Body of pancreas (tissue), 4 donors: ENCODE measurements at regions not wholly inside any gene's neighbourhood (a gene's known extent, or its start where the extent isn't known, plus 50 kb on each side); places are given as distances from the start of the nearest gene placed in this dataset.

Experiments
- ATAC-seq: fragments of 150-250 bp; one replicate; pipeline ENCODE4 v1.9.1; 2016
- DNase-seq, 4 donors: peaks; one replicate each; pipeline ENCODE4 v3.0.0-alpha.2; 2019
- H3K27ac ChIP-seq, 4 donors: fragments of 200-600 bp; sonication (generic); 1 replicate in 3 of 4; 2 replicates in 1 of 4; pipeline versions ENCODE4 v1.5.1 to v1.6.1; 2016 to 2019; ENCODE audit warnings: mild to moderate bottlenecking in 1 of 4, mixed read lengths in 1 of 4, moderate library complexity in 1 of 4
- H3K27me3 ChIP-seq, 2 donors: fragments of 200-600 bp; sonication (generic); one replicate each; pipeline ENCODE4 v1.6.0; 2016; ENCODE audit warnings: mild to moderate bottlenecking in 1 of 2
- H3K36me3 ChIP-seq, 2 donors: fragments of 200-600 bp; sonication (generic); replicated peaks in 1 of 2; 2 replicates each; pipeline ENCODE4 v1.5.1; 2016; ENCODE audit warnings: low read depth in 2 of 2; ENCODE audit not compliant: insufficient read depth in 1 of 2
- H3K4me1 ChIP-seq: fragments of 200-600 bp; sonication (generic); one replicate; pipeline ENCODE4 v1.6.0; 2016
- H3K4me3 ChIP-seq, 2 donors: fragments of 200-600 bp; sonication (generic); 1 replicate in 1 of 2; 2 replicates in 1 of 2; pipeline ENCODE4 v1.5.1; 2016 to 2019
- H3K9me3 ChIP-seq, 3 donors: fragments of 200-600 bp; sonication (generic); 1 replicate in 2 of 3; 2 replicates in 1 of 3; pipeline ENCODE4 v1.5.1; 2016
- CTCF ChIP-seq, 7 experiments: fragments of 450-650 bp in 4 of 7; fragments of 200-600 bp in 3 of 7; sonication (generic) in 3 of 7; IDR thresholded peaks; one replicate each; pipeline ENCODE4 v1.5.1; 2016 to 2019; ENCODE audit warnings: antibody characterized with exemption in 7 of 7
- POLR2A ChIP-seq, 3 donors: fragments of 450-650 bp; IDR thresholded peaks; one replicate each; pipeline ENCODE4 v1.6.1; 2016; ENCODE audit warnings: antibody characterized with exemption in 3 of 3, mild to moderate bottlenecking in 2 of 3
- WGBS, 2 donors: methylation state at CpG; one replicate each; pipeline ENCODE4 v1.1.5; 2017; 5-methylcytosine and 5-hydroxymethylcytosine counted together
- intact Hi-C: fragments of 100-400 bp; cut with DNase I; formaldehyde crosslinking; loops from one replicate; pipeline ENCODE4 v1.15.1; 2023

DNA sequence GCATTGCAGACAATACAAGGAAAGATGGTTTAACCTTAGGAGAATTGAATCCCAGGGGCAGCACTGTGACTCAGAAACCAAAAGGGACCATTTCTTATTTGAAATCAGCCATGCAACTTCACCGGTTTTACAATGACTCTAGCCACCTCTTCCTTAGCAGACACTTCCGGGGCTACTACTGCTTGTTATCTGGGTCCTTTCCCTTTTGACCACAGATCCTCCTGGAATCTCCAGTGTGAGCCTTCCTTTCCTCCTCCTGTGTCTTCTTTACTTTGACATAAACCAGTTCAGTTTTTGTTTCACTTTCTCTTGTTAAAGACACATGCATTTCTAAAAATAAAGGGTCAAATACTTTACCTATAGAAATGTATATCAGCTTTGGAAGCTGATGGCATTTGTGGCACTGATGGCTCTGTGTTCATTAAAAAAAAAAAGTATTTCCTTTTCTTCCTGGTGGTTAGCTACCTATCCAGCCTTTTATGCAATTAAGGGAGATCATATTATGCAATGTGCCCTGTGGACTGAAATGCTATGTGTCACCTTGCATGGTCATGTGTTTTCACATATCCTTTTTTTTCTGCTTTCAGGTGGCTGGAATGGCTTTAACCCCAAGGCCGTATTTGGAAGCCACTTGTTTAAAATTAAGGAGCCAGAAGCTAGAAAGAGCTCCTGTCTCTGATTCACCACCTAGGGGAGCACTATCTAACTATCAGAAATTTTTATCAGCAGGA is 296.2 kb downstream of the CHL1 start:
- no peaks in the 10 kb centered on the region for H3K4me1 ChIP-seq
- no peaks in the 10 kb centered on the region for H3K27me3 ChIP-seq
- intact Hi-C loops, result no loop called here
- H3K4me3 ChIP-seq, result no peak overlapping the region
- no peaks in the 10 kb centered on the region for H3K9me3 ChIP-seq
- no peak overlapping the region for H3K27ac ChIP-seq
- H3K36me3 ChIP-seq, result no peaks in the 10 kb centered on the region
- no peak for DNase-seq
- TF ChIP-seq CTCF (IDR thresholded peaks at IDR 0.05) (no peak), POLR2A (IDR thresholded peaks at IDR 0.05) (no peak)
- no peak for ATAC-seq
- WGBS, 2 donors, result 30 to 44% methylated on average over 3 of the region's 3 CpGs

DNA sequence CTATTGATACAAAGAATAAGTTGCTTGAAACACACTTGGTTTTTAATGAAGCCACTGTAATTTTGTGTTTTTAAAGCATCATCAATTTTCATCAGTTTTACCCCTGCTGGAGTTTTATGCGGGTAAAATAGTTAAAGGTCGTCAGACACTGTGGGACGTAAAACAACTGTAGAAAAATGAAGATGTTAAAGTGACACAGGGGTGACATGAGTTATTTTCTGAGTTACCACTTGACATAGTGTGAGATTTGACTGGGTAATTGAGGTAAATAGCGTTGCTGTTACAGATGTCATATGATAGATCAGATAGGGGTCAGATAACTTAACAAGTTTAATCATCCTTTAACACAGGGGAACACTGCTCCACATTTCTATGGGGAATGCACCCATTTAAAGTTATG is 297.6 kb downstream of the CHL1 start:
- Histone ChIP-seq H3K27ac (no peak overlapping the region), H3K4me1 (no peaks in the 10 kb centered on the region), H3K36me3 (no peaks in the 10 kb centered on the region), H3K27me3 (no peaks in the 10 kb centered on the region), H3K4me3 (no peak overlapping the region), H3K9me3 (no peaks in the 10 kb centered on the region)
- no peak for ATAC-seq
- DNase-seq, result no peak
- WGBS, 2 donors, result 67 to 78% methylated on average over 4 of the region's 4 CpGs
- TF ChIP-seq POLR2A (IDR thresholded peaks at IDR 0.05), result no peak
- no peak for TF ChIP-seq CTCF (IDR thresholded peaks at IDR 0.05)
- intact Hi-C loops, result no loop called here

DNA sequence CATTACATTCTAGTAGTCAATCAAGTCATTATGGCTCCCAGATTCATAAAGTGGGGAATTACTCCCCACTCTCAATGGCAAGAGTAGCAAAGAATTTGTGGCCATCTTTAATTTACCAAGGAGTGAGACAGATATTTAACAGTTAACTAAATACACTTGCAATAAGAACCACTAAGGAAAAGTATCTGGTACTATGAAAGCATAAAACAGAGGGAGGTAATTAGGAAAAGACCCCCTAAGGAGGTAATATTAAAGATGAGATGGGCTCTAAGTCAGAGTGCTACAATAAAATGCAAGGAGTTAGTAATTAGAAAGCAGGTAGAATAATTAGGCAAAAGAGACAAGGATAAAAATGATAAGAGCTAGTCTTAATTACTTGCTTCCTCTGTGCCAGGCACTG is 301.9 kb downstream of the CHL1 start:
- no peak for TF ChIP-seq CTCF (IDR thresholded peaks at IDR 0.05)
- TF ChIP-seq POLR2A (IDR thresholded peaks at IDR 0.05), result no peak
- no peaks in the 10 kb centered on the region for H3K36me3 ChIP-seq

GRCh38 chr3:499001-499761 is 302.6 kb downstream of the CHL1 start:
- Histone ChIP-seq H3K4me1 (no peaks in the 10 kb centered on the region), H3K9me3 (no peaks in the 10 kb centered on the region), H3K27me3 (no peaks in the 10 kb centered on the region), H3K27ac (no peak overlapping the region), H3K36me3 (no peaks in the 10 kb centered on the region), H3K4me3 (no peak overlapping the region)
- ATAC-seq (no peak), DNase-seq (no peak)
- no peak for TF ChIP-seq CTCF (IDR thresholded peaks at IDR 0.05)
- TF ChIP-seq POLR2A (IDR thresholded peaks at IDR 0.05), result no peak
- intact Hi-C loops, result no loop called here
- WGBS, 2 donors, result 51 to 58% methylated on average over 11 of the region's 11 CpGs

More for the DNA sequence above, 301.9 kb downstream of the CHL1 start:
- Histone ChIP-seq H3K4me1 (no peaks in the 10 kb centered on the region), H3K27ac (no peak overlapping the region), H3K9me3 (no peaks in the 10 kb centered on the region), H3K27me3 (no peaks in the 10 kb centered on the region), H3K4me3 (no peak overlapping the region)
- no peak for DNase-seq
- ATAC-seq, result no peak
- intact Hi-C loops, result no loop called here
